HG02981 (cell line): ENCODE measurements at regions not wholly inside any gene's neighbourhood (a gene's known extent, or its start where the extent isn't known, plus 50 kb on each side); places are given as distances from the start of the nearest gene placed in this dataset.
"Not testable (repeated sequence)": the region's sequence is repeated elsewhere in the genome, so short reads cannot be mapped to it uniquely, and the experiment has no call there.

Source experiments
- ATAC-seq: cut with Tn5 transposase; IDR thresholded peaks from one replicate; pipeline ENCODE4 v1.9.1; 2021; ENCODE audit warnings: mild to moderate bottlenecking, moderate library complexity; ENCODE audit not compliant: unreplicated experiment

DNA sequence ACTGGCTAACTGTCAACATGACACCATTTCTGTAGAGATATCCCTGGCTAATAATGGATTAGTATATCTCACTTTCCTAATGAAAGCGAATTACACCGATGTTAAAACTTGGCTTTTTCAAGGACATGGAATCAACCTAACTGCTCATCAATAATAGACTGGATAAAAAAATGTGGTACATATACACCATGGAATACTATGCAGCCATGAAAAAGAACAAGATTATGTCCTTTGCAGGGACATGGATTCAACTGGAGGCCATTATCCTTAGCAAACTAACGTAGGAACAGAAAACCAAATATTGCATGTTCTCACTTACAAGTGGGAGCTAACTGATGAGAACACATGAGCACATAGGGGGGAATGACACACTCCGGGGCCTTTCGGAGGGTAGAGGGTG, 62.6 kb downstream of the ZIC1 start:
- no peak for ATAC-seq

DNA sequence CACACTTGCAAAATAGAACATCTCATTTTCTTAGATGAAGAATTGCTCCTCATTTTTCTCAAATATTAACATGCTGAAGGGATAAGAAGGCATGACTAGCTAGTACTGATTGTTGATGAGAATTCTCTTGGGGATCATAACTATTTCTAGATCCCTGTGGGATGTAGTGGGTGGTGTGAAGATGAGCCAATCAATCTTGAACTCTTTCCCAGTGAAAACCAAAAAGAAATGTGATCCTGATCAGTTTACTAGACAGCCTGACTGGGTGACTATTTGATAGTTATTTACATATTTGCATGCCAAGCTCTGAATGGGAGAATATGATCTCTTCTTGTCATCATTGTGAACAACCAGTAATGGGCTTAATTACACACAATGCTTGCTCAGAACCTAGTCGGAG, 63.7 kb downstream of the ZIC1 start:
- no peak for ATAC-seq

- no peak for ATAC-seq
Observed at GRCh38 chr3:147483145-147483544, 74.0 kb downstream of the ZIC1 start.

DNA sequence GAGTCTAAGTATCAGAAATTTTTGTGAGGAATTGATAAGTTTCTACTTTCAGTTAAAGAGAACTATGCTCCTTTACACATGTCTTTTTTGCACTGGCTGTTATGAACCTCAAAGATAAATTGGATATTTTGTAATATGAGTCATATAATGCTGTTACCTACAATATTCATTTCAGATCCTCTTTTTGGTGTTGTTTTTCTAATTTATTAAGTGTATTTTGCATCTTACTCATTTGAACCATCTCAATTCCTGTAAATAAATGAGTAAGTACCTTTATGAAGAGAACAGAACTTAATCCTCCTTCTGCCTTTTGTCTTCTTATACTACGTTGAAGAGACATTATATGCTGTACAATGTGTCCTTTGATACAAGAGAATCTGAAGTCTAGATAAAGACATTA, 74.4 kb downstream of the ZIC1 start:
- no peak for ATAC-seq

DNA sequence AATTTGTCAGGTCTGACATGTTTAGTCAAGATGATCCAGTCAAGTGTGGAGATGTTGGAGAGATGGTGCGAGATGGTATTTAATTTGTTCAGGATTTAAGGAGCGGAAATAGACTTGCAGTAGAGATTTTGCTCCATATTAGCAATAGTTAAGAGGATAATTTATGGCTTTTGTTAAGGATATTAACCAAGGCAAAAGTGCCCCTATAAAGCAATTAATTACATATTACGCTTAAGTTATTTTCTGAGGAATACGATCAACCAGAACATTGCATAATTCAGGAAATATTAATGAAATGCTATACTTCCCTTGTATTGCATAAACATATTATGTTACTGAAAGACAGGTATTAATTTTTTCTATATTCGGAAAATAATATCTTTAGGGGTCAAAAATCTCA, 83.9 kb downstream of the ZIC1 start:
- no peak for ATAC-seq

DNA sequence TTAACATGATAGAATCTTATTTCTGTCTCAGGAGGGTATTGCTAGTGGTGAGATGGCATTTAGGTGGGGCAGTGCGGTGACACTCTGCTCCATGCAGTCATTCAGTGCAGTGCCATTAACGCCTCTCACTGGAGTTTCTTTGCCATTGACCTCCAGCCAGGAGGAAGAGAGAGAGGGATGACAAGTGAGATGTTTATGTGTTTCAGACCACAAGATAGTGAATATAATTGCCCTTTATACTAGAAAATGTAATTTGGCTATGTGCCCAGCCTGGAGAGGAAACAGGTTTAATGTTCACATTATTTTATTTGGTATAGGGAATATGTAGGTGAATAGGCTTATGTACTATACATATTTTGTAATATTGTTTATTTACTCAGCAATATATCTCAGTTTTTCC, 84.5 kb downstream of the ZIC1 start:
- ATAC-seq, result no peak

GRCh38 chr3:147497286-147497685, 88.1 kb downstream of the ZIC1 start:
- ATAC-seq, result no peak

GRCh38 chr3:147507638-147508286, 98.6 kb downstream of the ZIC1 start:
- no peak for ATAC-seq

DNA sequence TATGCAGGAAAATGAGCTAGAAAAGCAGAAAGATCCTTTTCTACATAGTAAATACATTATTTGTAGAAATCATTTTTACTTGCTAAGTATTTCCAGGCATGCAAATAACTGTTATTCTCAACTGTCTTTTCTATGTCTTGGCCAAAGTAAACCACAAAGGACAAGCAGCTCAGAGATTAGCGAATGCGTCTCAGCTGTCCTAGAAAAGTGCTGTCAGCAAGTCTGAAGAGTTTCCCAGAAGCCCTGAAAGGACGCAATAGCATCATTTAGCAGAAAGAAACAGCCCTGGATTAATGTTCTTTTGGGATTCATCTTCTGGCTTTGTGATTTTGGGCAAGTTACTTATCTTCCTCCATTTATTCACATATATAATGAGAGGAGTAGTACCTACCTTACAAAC, 100.3 kb downstream of the ZIC1 start:
- ATAC-seq, result no peak

DNA sequence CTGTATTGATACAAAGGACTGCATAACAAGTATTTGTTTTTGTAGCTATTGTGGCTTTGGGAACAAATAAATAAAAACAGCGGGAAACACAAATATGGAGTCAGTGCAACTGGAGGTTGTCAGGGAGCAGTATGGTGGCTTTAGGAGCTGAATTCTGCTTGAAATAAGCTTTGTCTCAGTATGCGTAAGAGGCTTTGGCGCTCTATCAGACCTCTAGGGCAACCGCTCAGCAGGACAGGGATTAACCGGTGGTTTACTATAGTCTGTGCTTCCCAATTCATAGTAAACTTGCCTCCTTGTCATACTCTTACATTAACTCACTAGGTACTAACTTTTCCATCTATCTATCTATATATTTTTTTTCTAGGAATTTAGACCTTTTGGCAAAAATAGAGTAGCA, 104.6 kb downstream of the ZIC1 start:
- no peak for ATAC-seq

DNA sequence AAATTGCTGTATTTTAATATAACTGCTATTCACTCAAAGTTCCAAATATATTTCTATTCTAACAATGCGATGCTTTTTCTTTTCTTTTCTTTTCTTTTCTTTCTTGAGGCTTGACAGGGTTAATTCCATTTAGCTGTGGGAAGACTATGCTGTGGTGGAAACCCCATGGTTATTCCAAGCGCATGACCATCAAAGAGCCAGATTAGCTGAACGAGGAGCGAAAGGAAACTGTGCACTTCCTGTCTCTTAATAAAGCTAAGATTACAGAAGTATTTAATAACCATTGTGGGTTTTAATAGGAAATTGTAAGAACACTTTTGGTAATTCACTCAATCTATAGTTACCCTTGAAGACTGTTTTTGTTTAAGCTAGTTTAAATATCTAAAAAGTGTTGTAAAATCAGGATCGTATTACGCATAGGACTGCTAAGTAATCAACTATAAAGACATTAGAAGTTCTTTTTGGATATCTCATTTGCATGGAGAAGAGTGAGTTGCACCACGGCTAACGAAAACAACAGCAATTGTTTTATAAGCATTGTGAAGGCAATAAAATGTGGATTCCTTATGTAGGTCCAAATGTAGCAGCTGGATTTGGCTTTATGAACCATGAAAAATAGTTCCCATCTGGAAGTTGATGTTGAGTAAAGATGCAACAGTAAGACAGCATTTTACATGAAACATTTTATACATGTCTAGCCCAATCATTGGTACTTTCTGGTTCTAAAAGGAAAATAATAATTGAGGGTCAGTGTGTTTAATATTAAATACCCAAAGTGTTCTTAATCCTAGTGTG, 105.4 kb downstream of the ZIC1 start:
- no peak for ATAC-seq

DNA sequence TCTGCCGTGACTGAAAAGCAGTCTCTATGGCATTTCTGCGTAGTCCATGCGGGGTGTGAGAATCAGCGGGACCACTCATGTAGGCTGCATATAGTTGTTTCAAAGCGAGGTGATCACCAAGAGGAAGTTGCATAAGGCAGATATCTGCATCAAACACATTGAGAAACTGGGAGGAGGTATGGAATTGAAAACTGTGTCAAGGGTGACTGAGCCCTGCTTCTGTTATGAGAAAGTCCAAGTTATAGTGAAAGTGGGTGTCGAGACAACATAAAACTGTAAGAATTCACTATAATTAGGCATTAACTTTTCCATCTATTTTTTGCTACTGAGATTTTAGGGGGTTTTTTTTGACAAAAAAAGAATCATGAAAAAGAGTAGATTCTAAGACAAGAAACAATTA, 109.3 kb downstream of the ZIC1 start:
- no peak for ATAC-seq

- ATAC-seq, result no peak
Observed at GRCh38 chr3:147521646-147522045, 112.5 kb downstream of the ZIC1 start.

DNA sequence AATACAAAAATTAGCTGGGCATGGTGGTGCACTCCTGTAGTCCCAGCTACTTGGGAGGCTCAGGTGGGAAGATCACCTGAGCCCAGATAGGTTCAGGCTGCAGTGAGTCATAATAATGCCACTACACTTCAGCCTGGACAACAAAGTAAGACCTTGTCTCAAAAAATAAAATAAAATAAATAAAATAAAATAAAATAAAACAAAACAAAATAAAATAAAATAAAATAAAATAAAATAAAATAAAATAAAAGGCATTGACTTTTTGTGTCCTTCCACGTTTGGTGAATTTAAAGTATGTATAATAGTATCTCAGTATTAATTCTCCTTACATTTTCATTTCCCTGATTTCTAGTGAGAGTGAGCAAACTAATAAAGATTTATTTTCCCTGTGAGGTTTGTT, 113.6 kb downstream of the ZIC1 start:
- ATAC-seq, result not testable (repeated sequence)

- ATAC-seq, result no peak
Observed at GRCh38 chr3:147529551-147529950, 120.4 kb downstream of the ZIC1 start.

GRCh38 chr3:147538034-147538433, 128.9 kb downstream of the ZIC1 start:
- ATAC-seq, result no peak

- ATAC-seq, result no peak
Observed at GRCh38 chr3:147540921-147541320, 131.8 kb downstream of the ZIC1 start.

DNA sequence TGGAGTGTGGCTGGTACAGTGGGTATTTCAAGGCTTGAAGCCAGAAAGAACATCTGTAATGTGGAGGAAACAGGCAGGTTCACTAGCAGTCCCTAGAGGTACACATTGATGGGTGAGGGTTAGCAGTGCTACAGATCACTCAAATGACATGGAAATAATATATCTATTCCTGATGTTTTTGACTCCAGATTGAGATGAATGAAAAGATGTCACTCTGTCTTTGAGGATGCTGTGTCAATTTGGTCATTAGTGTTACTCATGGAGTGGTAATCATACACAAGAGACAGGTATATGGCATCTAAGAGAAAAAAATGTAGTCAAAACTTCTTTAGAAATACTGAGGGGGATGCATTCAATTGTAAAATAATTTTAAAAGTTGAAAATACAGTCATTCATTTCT, 135.1 kb downstream of the ZIC1 start:
- ATAC-seq, result no peak

GRCh38 chr3:147551491-147551890, 142.3 kb downstream of the ZIC1 start:
- no peak for ATAC-seq

GRCh38 chr3:147554332-147554731, 145.2 kb downstream of the ZIC1 start:
- no peak for ATAC-seq

DNA sequence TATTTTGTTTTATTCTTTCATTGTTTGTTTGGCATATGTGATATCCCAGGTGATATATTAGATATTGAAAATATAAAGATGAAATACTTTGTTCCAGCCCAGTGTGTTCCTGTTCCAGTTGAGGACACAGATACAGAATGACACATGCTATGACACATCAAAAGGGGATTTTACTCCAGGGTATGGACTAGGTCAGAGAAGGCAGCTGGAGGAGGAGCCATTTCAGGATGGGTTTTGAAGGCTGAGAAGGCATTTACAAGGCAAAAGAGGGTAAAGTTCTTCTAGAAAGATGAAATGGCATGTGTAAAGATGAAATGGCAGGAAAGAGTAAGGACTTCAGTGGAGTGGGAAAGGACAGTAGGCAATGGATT, 163.8 kb downstream of the ZIC1 start:
- ATAC-seq, result no peak

- ATAC-seq, result no peak
Observed at GRCh38 chr3:147574621-147575020, 165.5 kb downstream of the ZIC1 start.

- ATAC-seq, result no peak
Observed at GRCh38 chr3:147575391-147575790, 166.2 kb downstream of the ZIC1 start.
